PC-3 (cell line): ENCODE measurements at regions not wholly inside any gene's neighbourhood (a gene's known extent, or its start where the extent isn't known, plus 50 kb on each side); places are given as distances from the start of the nearest gene placed in this dataset.

Experiments
- ATAC-seq: fragments of 200-7000 bp; cut with Tn5 transposase; 2 replicates; pipeline ENCODE4 v1.9.1; 2020; ENCODE audit warnings: mild to moderate bottlenecking, moderate library complexity
- BruUV-seq: library from RNA; stranded (reverse); fragments of 400-500 nt; replicated peaks from 2 replicates; lab custom pipeline; 2021; lab: Mats Ljungman, UMichigan
- CTCF ChIA-PET: fragments of 300-600 bp; sonication (Branson Sonifier 250); formaldehyde crosslinking; loops from one replicate; lab custom pipeline; 2022; ENCODE audit warnings: antibody characterized with exemption; lab: Charles Lee
- POLR2A ChIA-PET: fragments of 300-600 bp; sonication (Branson Sonifier 250); formaldehyde crosslinking; loops from one replicate; lab custom pipeline; 2022; ENCODE audit warnings: antibody characterized with exemption; ENCODE audit not compliant: unreplicated experiment; lab: Charles Lee
- DNase-seq: peaks from one replicate; pipeline ENCODE4 v3.0.0-alpha.2; 2015
- H2AFZ ChIP-seq: fragments of 300-600 bp; sonication (generic); 2 replicates; pipeline ENCODE4 v1.6.0; 2016; ENCODE audit warnings: antibody characterized with exemption, low read length
- H3F3A ChIP-seq: fragments of 300-600 bp; sonication (generic); one replicate; pipeline ENCODE4 v1.6.0; 2017; ENCODE audit warnings: antibody characterized with exemption, low read length, control low read depth, mild to moderate bottlenecking; ENCODE audit not compliant: unreplicated experiment
- H3K27ac ChIP-seq: fragments of 300-600 bp; sonication (generic); 2 replicates; pipeline ENCODE4 v1.5.1; 2016; ENCODE audit warnings: mild to moderate bottlenecking, low read length
- H3K27me3 ChIP-seq: fragments of 300-600 bp; sonication (generic); 2 replicates; pipeline ENCODE4 v1.6.1; 2016; ENCODE audit warnings: low read length, mixed read lengths
- H3K36me3 ChIP-seq: fragments of 300-600 bp; sonication (generic); 2 replicates; pipeline ENCODE4 v1.6.1; 2016; ENCODE audit warnings: low read depth, mixed run types, low read length, mixed read lengths
- H3K4me1 ChIP-seq: fragments of 300-600 bp; sonication (generic); 2 replicates; pipeline ENCODE4 v1.5.1; 2016; ENCODE audit warnings: low read length; ENCODE audit not compliant: insufficient read depth
- H3K4me2 ChIP-seq: fragments of 300-600 bp; sonication (generic); 2 replicates; pipeline ENCODE4 v1.6.0; 2016; ENCODE audit warnings: low read length
- H3K4me3 ChIP-seq: fragments of 300-600 bp; sonication (generic); 2 replicates; pipeline ENCODE4 v1.5.1; 2016; ENCODE audit warnings: mild to moderate bottlenecking, low read length, mixed read lengths
- H3K79me2 ChIP-seq: fragments of 300-600 bp; sonication (generic); 2 replicates; pipeline ENCODE4 v1.6.1; 2017; ENCODE audit warnings: low read length, mixed read lengths
- H3K9ac ChIP-seq: fragments of 300-600 bp; sonication (generic); 2 replicates; pipeline ENCODE4 v1.6.0; 2016; ENCODE audit warnings: mild to moderate bottlenecking, low read length
- H3K9me2 ChIP-seq: fragments of 300-600 bp; sonication (generic); replicated peaks from 2 replicates; pipeline ENCODE4 v1.6.1; 2016; ENCODE audit warnings: mixed run types, low read length, mixed read lengths
- H3K9me3 ChIP-seq: fragments of 300-600 bp; sonication (generic); 2 replicates; pipeline ENCODE4 v1.6.1; 2016; ENCODE audit warnings: low read length, mixed read lengths
- H4K20me1 ChIP-seq: fragments of 300-600 bp; sonication (generic); 2 replicates; pipeline ENCODE4 v1.6.1; 2016; ENCODE audit warnings: low read length, mixed read lengths
- EZH2 ChIP-seq: fragments of 300-600 bp; sonication (generic); IDR thresholded peaks from one replicate; pipeline ENCODE4 v1.6.1; 2017; ENCODE audit warnings: antibody characterized with exemption, mild to moderate bottlenecking, low read length; ENCODE audit not compliant: unreplicated experiment
- EZH2phosphoT487 ChIP-seq: fragments of 300-600 bp; sonication (generic); IDR thresholded peaks from 2 replicates; pipeline ENCODE4 v1.6.1; 2018; ENCODE audit warnings: mild to moderate bottlenecking, antibody characterized with exemption, low read length, borderline replicate concordance
- intact Hi-C: fragments of 100-400 bp; cut with micrococcal nuclease; formaldehyde crosslinking; loops from 2 replicates; pipeline ENCODE4 v1.9.0; 2023
- TF ChIP-seq, protein P1 (sequence below): fragments of 300-600 bp; sonication (generic); conservative IDR thresholded peaks from 2 replicates; pipeline ENCODE4 v1.5.1; 2017; ENCODE audit warnings: antibody characterized with exemption, low read depth, mild to moderate bottlenecking, low read length

DNA sequence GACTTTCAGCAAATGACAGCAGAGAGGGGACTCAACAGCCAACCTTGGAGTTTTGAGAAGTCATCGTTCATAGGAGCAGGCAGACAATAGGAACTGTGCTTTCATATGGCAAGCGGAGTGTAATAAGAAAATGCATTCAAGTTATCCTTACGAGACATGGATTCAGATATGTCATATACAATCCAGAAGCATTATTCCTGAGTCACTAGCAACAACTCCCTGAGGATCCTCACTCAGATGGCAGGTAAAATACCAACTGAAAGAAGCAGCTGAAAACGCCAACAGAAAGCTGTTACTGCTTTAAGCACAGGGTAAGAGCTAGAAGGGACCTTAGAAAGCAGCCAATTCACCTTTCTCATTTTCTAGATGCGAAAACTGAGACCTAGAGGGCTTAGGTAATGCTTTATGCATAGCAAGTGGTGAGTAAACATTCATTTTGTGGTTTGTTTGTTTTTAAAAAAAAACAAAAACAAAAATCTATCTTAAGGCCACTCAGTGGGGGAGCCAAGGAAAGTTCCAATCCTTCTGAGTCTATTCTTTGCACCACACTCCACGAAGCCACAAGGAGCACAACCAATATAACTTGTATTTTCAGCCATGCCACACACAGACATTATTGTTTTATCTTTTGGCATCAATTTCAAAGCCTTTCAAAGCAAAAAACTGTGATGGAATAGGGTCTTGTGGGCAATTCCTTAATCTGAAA is 89.1 kb upstream of the RIOK3 start:
- Histone ChIP-seq H3K4me2 (no peak overlapping the region), H3K27me3 (no peaks in the 10 kb centered on the region), H3K9me3 (no peaks in the 10 kb centered on the region), H3K4me1 (no peaks in the 10 kb centered on the region), H3K79me2 (no peaks in the 10 kb centered on the region), H3K27ac (no peak overlapping the region), H2AFZ (no peak overlapping the region), H3K9ac (no peak overlapping the region), H3F3A (no peaks in the 10 kb centered on the region), H3K36me3 (no peaks in the 10 kb centered on the region), H4K20me1 (no peaks in the 10 kb centered on the region), H3K4me3 (no peak overlapping the region), H3K9me2 (no peaks in the 10 kb centered on the region)
- POLR2A ChIA-PET: no interaction called here
- CTCF ChIA-PET: no interaction called here
- intact Hi-C loops: no loop called here
- ATAC-seq (no peak), DNase-seq (no peak)
- no peak for TF ChIP-seq EZH2
- TF ChIP-seq, protein P1, sequence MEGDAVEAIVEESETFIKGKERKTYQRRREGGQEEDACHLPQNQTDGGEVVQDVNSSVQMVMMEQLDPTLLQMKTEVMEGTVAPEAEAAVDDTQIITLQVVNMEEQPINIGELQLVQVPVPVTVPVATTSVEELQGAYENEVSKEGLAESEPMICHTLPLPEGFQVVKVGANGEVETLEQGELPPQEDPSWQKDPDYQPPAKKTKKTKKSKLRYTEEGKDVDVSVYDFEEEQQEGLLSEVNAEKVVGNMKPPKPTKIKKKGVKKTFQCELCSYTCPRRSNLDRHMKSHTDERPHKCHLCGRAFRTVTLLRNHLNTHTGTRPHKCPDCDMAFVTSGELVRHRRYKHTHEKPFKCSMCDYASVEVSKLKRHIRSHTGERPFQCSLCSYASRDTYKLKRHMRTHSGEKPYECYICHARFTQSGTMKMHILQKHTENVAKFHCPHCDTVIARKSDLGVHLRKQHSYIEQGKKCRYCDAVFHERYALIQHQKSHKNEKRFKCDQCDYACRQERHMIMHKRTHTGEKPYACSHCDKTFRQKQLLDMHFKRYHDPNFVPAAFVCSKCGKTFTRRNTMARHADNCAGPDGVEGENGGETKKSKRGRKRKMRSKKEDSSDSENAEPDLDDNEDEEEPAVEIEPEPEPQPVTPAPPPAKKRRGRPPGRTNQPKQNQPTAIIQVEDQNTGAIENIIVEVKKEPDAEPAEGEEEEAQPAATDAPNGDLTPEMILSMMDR: no peak
- TF ChIP-seq EZH2phosphoT487: no peak
- BruUV-seq: no TSS peak

DNA sequence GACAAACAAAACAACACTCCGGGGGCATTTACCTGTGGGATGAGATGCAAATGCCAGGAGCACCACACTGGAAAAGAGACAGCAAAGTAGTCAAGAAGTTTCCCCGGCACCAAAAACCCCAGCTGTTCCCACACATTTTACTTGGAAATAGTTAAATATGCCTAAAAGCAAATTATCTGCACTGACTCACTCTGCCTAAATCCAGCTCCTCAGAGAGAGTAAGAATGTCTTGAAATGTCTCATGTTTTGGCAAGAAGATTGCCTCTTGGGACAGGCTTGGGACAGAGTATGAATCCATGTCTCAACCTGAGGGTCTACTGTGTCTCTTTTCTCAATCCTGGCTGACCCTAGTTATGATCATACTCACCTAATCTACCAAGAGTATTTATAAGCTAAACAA is 87.5 kb upstream of the RIOK3 start:
- BruUV-seq: no TSS peak
- Histone ChIP-seq H3K9me2 (no peaks in the 10 kb centered on the region), H2AFZ (no peak overlapping the region), H4K20me1 (no peaks in the 10 kb centered on the region), H3K4me1 (no peaks in the 10 kb centered on the region), H3K27ac (no peak overlapping the region), H3K36me3 (no peaks in the 10 kb centered on the region), H3F3A (no peaks in the 10 kb centered on the region), H3K9ac (no peak overlapping the region), H3K4me2 (no peak overlapping the region), H3K79me2 (no peaks in the 10 kb centered on the region), H3K27me3 (no peaks in the 10 kb centered on the region), H3K9me3 (no peaks in the 10 kb centered on the region), H3K4me3 (no peak overlapping the region)
- intact Hi-C loops: no loop called here
- CTCF ChIA-PET: no interaction called here
- POLR2A ChIA-PET: no interaction called here
- DNase-seq (no peak), ATAC-seq (no peak)
- no peak for TF ChIP-seq EZH2
- no peak for TF ChIP-seq EZH2phosphoT487
- TF ChIP-seq, protein P1: no peak

DNA sequence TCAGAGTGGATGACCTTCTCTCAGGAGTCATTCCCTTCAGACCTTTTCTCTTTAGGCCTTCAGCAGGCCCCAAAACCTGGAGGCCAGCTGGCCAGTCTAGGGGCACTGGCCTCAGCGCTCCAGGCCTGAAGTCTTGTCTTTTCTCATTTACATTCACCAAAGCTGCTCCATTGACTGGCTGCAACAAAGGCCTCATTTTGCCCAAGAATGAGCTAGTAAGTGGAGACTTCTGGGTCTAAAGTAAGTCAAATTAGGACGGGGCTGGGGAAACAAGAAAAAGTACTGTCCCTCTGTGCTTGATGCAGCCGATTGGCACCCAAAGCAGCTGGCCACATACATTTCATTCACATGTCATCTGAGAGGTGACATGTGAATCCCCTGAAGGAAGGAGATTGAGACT is 83.8 kb upstream of the RIOK3 start:
- no peak overlapping the region for H2AFZ ChIP-seq
- no peaks in the 10 kb centered on the region for H3K4me1 ChIP-seq
- H3K79me2 ChIP-seq: no peaks in the 10 kb centered on the region
- no TSS peak for BruUV-seq
- ChIA-PET POLR2A (no interaction called here), CTCF (no interaction called here)
- no peak for ATAC-seq
- H3K4me3 ChIP-seq: no peak overlapping the region
- H4K20me1 ChIP-seq: no peaks in the 10 kb centered on the region
- H3K9me3 ChIP-seq: no peaks in the 10 kb centered on the region
- H3K9ac ChIP-seq: no peak overlapping the region
- no peak overlapping the region for H3K27ac ChIP-seq
- no peak overlapping the region for H3K4me2 ChIP-seq
- TF ChIP-seq EZH2phosphoT487 (no peak), EZH2 (no peak)
- TF ChIP-seq, protein P1: no peak
- DNase-seq: no peak
- H3K9me2 ChIP-seq: no peaks in the 10 kb centered on the region
- intact Hi-C loops: no loop called here
- H3F3A ChIP-seq: no peaks in the 10 kb centered on the region
- no peaks in the 10 kb centered on the region for H3K27me3 ChIP-seq
- no peaks in the 10 kb centered on the region for H3K36me3 ChIP-seq
